ENCODE measurements at regions not wholly inside any gene's neighbourhood (a gene's known extent, or its start where the extent isn't known, plus 50 kb on each side); places are given as distances from the start of the nearest gene placed in this dataset.
"Not testable (repeated sequence)": the region's sequence is repeated elsewhere in the genome, so short reads cannot be mapped to it uniquely, and the experiment has no call there.

DNA sequence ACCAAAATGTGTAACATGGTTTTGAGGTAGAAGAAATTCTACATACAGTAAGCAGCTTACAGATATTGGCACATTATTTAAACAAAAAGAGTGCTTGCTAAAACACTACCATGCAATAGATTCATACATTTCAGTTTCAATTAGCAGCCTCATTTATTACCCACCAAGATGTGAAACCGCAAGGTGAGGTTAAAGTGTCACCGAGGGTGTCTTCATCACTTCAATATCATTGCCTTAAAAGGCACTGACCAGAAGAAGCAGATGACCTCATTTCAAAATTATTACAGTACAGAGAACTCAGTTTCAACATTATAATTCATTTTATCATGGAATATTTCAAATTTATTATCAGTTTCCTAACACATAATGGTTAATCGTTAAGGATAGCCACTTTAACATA, 302.2 kb downstream of the ISL1 start:
- intact Hi-C loops (cut with DNase I; ENCODE audit: low total_unique reads) = no loop called here
- 83 to 84% methylated on average over 3 of the region's 3 CpGs for WGBS, 2 donors
- no peaks in the 10 kb centered on the region for H3K4me1 ChIP-seq
- no peak for DNase-seq
- H3K36me3 ChIP-seq (ENCODE audit: low read depth, missing control alignments) = no peaks in the 10 kb centered on the region
- no peak overlapping the region for H3K27ac ChIP-seq
- no peak for TF ChIP-seq POLR2A (IDR thresholded peaks at IDR 0.05)
- TF ChIP-seq, protein P1, sequence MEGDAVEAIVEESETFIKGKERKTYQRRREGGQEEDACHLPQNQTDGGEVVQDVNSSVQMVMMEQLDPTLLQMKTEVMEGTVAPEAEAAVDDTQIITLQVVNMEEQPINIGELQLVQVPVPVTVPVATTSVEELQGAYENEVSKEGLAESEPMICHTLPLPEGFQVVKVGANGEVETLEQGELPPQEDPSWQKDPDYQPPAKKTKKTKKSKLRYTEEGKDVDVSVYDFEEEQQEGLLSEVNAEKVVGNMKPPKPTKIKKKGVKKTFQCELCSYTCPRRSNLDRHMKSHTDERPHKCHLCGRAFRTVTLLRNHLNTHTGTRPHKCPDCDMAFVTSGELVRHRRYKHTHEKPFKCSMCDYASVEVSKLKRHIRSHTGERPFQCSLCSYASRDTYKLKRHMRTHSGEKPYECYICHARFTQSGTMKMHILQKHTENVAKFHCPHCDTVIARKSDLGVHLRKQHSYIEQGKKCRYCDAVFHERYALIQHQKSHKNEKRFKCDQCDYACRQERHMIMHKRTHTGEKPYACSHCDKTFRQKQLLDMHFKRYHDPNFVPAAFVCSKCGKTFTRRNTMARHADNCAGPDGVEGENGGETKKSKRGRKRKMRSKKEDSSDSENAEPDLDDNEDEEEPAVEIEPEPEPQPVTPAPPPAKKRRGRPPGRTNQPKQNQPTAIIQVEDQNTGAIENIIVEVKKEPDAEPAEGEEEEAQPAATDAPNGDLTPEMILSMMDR (IDR thresholded peaks at IDR 0.05) = no peak
- no peaks in the 10 kb centered on the region for H3K27me3 ChIP-seq
- no peak overlapping the region for H3K4me3 ChIP-seq
- no peaks in the 10 kb centered on the region for H3K9me3 ChIP-seq

DNA sequence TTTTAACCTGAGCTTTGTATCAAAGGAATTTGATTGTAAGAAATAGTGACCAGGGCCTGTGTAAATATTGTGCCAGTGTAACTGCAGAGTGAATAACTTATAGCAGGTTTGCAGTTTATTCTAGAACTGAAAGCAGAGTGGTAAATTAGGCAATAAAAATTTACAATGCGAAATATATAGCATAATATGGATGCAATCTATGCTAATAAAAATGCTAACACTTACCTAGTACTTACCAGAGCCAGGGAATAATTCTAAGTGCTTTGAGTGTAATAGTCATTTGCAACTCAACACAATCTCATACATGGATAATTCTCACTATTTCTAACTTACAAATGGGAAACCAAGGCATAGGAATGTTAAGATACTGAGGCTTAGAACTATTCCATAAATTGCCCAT, 303.4 kb downstream of the ISL1 start:
- no peak for DNase-seq
- H3K4me1 ChIP-seq = no peaks in the 10 kb centered on the region
- WGBS, 2 donors = 93 to 100% methylated on average over 1 of the region's 1 CpG
- H3K9me3 ChIP-seq = no peaks in the 10 kb centered on the region
- TF ChIP-seq, protein P1 (IDR thresholded peaks at IDR 0.05) = no peak
- no peak for TF ChIP-seq POLR2A (IDR thresholded peaks at IDR 0.05)
- H3K27ac ChIP-seq = no peak overlapping the region
- H3K27me3 ChIP-seq = no peaks in the 10 kb centered on the region
- intact Hi-C loops (cut with DNase I; ENCODE audit: low total_unique reads) = no loop called here
- no peaks in the 10 kb centered on the region for H3K36me3 ChIP-seq (ENCODE audit: low read depth, missing control alignments)
- H3K4me3 ChIP-seq = no peak overlapping the region

DNA sequence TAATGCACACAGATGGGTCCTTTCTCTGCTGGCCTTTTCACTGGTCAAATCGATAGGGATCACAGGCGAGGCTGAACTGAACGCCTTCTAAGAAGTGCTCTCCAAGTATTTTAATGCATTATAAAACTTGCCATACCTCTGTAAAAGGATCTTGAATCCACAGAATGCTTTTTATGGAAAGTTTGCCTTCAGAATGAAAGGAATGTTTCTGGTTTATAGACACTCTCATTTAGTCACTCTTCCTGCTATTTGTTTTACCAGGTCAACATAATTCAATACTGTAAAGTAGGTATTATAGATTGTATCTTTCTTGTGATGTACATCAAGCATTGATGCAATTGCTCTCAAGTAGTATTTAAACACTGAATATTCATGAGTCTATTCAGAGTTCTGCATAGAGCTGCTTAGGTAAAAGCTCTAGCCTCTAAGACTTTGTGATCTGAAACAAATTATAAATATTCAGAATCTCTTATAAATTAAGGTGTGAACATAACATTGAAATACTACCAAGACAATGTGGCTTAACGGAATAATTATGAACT, 308.4 kb downstream of the ISL1 start:
- Histone ChIP-seq H3K4me3 (no peak overlapping the region), H3K27me3 (no peaks in the 10 kb centered on the region), H3K4me1 (no peaks in the 10 kb centered on the region), H3K36me3 (ENCODE audit: low read depth, missing control alignments) (no peaks in the 10 kb centered on the region), H3K27ac (no peak overlapping the region), H3K9me3 (no peaks in the 10 kb centered on the region)
- no peak for TF ChIP-seq POLR2A (IDR thresholded peaks at IDR 0.05)
- TF ChIP-seq, protein P1 (IDR thresholded peaks at IDR 0.05) = no peak
- DNase-seq = no peak
- WGBS, 2 donors = 88 to 93% methylated on average over 4 of the region's 4 CpGs
- intact Hi-C loops (cut with DNase I; ENCODE audit: low total_unique reads) = no loop called here

DNA sequence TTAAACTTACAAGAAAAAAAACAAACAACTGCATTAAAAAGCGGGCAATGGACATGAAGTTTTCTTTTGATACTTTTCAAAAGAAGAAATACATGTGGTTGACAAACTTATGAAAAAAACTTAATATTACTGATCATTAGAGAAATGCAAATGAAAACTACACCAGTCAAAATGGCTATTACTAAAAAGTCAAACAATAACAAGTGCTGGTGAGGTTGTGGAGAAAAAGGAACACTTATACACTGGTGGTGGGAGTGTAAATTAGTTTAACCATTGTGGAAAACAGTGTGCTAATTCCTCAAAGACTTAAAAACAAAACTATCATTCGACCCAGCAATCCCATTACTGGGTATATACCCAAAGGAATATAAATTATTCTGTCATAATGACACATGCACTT, 311.6 kb downstream of the ISL1 start:
- Histone ChIP-seq H3K27ac (no peak overlapping the region), H3K36me3 (ENCODE audit: low read depth, missing control alignments) (no peaks in the 10 kb centered on the region), H3K4me1 (no peaks in the 10 kb centered on the region), H3K9me3 (no peaks in the 10 kb centered on the region), H3K27me3 (no peaks in the 10 kb centered on the region), H3K4me3 (no peak overlapping the region)
- DNase-seq = no peak
- intact Hi-C loops (cut with DNase I; ENCODE audit: low total_unique reads) = no loop called here
- TF ChIP-seq, protein P1 (IDR thresholded peaks at IDR 0.05) = no peak
- 35 to 85% methylated on average over 2 of the region's 2 CpGs for WGBS, 2 donors

DNA sequence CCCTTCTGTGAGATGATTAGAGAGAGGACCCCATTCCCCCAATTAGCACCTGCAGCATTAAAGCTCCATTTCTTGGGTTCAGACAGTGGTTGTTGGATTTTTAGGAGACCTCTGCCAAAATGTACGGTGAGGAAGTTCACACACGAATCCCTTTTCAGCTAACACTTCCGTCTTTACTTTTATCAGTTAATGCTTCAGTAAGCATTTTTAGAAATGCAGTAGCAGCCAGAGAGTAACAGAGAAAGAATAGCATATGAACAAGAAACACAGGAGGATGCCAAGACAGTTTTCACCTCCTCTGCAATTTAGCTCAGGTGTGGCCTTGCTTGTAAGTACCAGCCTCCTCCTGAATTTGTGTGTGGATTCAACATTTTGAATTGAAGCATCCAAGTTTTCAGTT, 312.9 kb downstream of the ISL1 start:
- Histone ChIP-seq H3K9me3 (no peaks in the 10 kb centered on the region), H3K27ac (no peak overlapping the region), H3K27me3 (no peaks in the 10 kb centered on the region), H3K4me1 (no peaks in the 10 kb centered on the region), H3K4me3 (no peak overlapping the region), H3K36me3 (ENCODE audit: low read depth, missing control alignments) (no peaks in the 10 kb centered on the region)
- DNase-seq = no peak
- no peak for TF ChIP-seq POLR2A (IDR thresholded peaks at IDR 0.05)
- TF ChIP-seq, protein P1 (IDR thresholded peaks at IDR 0.05) = no peak
- intact Hi-C loops (cut with DNase I; ENCODE audit: low total_unique reads) = no loop called here
- WGBS, 2 donors = 77 to 98% methylated on average over 3 of the region's 3 CpGs

DNA sequence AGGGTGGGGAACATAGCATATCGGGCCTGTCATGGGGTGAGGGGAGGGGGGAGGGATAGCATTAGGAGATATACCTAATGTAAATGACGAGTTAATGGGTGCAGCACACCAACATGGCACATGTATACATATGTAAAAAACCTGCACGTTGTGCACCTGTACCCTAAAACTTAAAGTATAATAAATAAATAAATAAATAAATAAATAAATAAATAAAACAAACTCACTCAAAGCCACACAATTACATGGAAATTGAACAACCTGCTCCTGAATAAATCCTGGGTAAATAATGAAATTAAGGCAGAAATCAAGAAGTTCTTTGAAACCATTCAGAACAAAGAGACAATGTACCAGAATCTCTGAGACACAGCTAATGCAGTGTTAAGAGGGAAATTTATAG, 318.8 kb downstream of the ISL1 start:
- intact Hi-C loops (cut with DNase I; ENCODE audit: low total_unique reads); H3K4me1 ChIP-seq; H3K4me3 ChIP-seq; DNase-seq; H3K36me3 ChIP-seq (ENCODE audit: low read depth, missing control alignments); H3K27me3 ChIP-seq; H3K27ac ChIP-seq; H3K9me3 ChIP-seq: not testable (repeated sequence)
- WGBS, 2 donors = 78 to 91% methylated on average over 3 of the region's 3 CpGs
